AG04449 (cell line): ENCODE measurements at regions not wholly inside any gene's neighbourhood (a gene's known extent, or its start where the extent isn't known, plus 50 kb on each side); places are given as distances from the start of the nearest gene placed in this dataset.

Experiments
- CTCF ChIA-PET: fragments of 350-600 bp; formaldehyde crosslinking; extraction: SDS; loops from one replicate; lab custom pipeline; 2021; ENCODE audit warnings: antibody characterized with exemption; lab: Yijun Ruan, JAX
- POLR2A ChIA-PET: fragments of 400-600, 350-600 bp; formaldehyde crosslinking; extraction: SDS; loops from one replicate; lab custom pipeline; 2020; ENCODE audit warnings: antibody characterized with exemption, inconsistent platforms; lab: Yijun Ruan, JAX
- DNase-seq: peaks from one replicate; pipeline ENCODE4 v3.0.0-alpha.2; 2010; ENCODE audit warnings: low read depth, low spot score
- H3K4me3 ChIP-seq: 2 replicates; pipeline ENCODE4 v1.5.1; 2011; ENCODE audit warnings: low read depth, mild to moderate bottlenecking, control low read depth, low read length
- TF ChIP-seq, protein P1 (sequence below): IDR thresholded peaks from one replicate; pipeline ENCODE4 v1.5.1; 2011; ENCODE audit warnings: mild to moderate bottlenecking, moderate library complexity, low read length, control low read depth, inconsistent platforms; ENCODE audit not compliant: insufficient read depth; ENCODE audit errors: missing control alignments

GRCh38 chr17:55652114-55652823, 70.4 kb downstream of the TMEM100 start:
- ChIA-PET CTCF (interaction anchor here (0.7 kb wide), 1 partner anchor 126 kb away, joined by 3 read pairs; no protein-coding TSS in a partner anchor), POLR2A (no interaction called here)
- TF ChIP-seq, protein P1, sequence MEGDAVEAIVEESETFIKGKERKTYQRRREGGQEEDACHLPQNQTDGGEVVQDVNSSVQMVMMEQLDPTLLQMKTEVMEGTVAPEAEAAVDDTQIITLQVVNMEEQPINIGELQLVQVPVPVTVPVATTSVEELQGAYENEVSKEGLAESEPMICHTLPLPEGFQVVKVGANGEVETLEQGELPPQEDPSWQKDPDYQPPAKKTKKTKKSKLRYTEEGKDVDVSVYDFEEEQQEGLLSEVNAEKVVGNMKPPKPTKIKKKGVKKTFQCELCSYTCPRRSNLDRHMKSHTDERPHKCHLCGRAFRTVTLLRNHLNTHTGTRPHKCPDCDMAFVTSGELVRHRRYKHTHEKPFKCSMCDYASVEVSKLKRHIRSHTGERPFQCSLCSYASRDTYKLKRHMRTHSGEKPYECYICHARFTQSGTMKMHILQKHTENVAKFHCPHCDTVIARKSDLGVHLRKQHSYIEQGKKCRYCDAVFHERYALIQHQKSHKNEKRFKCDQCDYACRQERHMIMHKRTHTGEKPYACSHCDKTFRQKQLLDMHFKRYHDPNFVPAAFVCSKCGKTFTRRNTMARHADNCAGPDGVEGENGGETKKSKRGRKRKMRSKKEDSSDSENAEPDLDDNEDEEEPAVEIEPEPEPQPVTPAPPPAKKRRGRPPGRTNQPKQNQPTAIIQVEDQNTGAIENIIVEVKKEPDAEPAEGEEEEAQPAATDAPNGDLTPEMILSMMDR = no peak
- H3K4me3 ChIP-seq = no peak overlapping the region
- no peak for DNase-seq

DNA sequence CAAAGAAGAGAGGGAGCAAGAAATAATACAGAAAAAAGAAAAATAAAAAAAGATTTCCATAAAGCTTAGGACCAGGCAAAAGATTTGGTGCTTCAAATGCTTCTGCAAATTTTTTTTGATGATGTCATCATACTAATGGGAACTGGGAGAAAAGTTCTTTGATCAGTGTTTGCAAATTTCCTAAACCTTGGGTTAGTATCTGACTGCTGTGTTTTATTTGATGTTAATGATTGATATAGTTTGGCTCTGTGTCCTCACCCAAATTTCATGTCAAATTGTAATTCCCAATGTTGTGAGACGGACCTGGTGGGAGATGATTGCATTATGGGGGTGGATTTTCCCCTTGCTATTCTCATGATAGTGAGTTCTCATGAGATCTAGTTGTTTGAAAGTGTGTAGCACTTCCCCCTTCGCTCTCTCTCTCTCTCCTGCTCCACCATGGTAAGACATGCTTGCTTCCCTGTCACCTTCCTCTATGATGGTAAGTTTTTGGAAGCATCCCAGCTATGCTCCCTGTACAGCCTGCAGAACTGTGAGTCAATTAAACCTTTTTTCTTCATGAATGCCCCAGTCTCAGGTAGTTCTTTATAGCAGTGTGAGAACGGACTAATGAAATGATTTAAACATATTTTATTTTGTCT, 72.6 kb downstream of the TMEM100 start:
- no peak overlapping the region for H3K4me3 ChIP-seq
- DNase-seq = no peak
- ChIA-PET CTCF (interaction anchor here (1.0 kb wide), 1 partner anchor 124 kb away, joined by 6 read pairs; no protein-coding TSS in a partner anchor), POLR2A (no interaction called here)
- TF ChIP-seq, protein P1 = no peak

DNA sequence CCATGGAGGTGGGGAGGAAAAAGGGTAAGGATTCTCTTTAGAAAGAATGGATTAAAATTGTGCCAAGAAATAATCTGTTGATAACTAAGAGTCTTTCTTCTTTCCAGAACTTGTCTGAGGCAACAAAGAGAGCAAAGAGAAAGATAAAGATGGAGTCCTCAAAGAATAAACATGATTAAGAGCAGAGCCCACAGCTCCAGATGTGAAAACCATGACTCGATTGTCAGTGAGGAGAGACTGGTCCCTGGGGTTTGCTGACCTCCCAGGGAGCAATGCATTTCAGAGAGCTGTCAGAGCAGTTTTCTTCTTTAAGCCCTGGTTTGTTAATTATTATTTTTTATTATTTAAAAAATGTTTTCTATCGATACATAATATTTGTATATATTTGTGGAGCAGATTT, 74.6 kb downstream of the TMEM100 start:
- ChIA-PET CTCF (interaction anchor here (1.0 to 3.7 kb wide), 5 partner anchors 13 to 134 kb away, joined by 3 to 16 read pairs (median 3); no protein-coding TSS in a partner anchor), POLR2A (no interaction called here)
- H3K4me3 ChIP-seq = no peak overlapping the region
- TF ChIP-seq, protein P1 = no peak
- DNase-seq = no peak

DNA sequence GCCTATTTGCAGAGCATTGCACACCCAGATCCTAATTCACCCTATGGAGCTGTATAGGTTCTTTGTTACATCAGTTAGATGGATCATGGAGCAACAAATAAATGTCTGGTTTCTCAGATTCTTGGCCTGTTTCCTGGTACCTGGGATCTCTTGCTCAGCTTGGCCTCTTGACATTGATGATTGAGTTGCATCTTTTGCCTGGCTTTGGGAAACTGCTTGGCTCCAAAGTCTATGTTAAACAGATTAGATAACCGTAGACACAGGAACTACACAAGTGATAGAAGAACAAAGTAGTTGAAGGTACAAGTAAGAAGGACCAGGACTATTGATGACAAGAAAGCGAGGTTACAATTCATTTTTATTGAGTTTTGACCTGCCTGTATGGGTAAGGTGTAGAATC, 77.3 kb downstream of the TMEM100 start:
- no peak overlapping the region for H3K4me3 ChIP-seq
- CTCF ChIA-PET = interaction anchor here (1.7 to 2.0 kb wide), 2 partner anchors 43 to 119 kb away, joined by 4 to 7 read pairs; no protein-coding TSS in a partner anchor
- DNase-seq = no peak

DNA sequence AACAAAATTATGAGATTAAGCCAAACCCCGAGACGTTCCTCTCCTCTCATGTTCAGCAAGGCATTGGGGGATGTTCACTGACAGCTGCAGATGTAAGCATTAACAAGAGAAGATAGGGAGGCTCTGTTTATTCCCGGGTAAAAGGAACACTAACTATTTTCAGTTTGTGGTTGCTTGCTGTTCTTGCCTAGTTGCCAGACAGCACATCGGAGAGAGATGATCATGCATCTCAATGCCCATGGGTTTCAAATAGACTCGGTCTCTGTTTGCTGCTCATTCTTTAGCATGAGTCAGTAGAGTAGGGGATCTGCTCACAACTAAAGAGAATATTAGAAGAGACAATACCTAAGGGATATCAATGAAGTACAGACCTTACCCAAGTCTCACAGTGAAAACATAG, 78.3 kb downstream of the TMEM100 start:
- DNase-seq = no peak
- TF ChIP-seq, protein P1 = no peak
- ChIA-PET CTCF (interaction anchor here (1.7 to 2.0 kb wide), 2 partner anchors 42 to 118 kb away, joined by 4 to 7 read pairs; no protein-coding TSS in a partner anchor), POLR2A (no interaction called here)
- H3K4me3 ChIP-seq = no peak overlapping the region

More for the DNA sequence above, 77.3 kb downstream of the TMEM100 start:
- POLR2A ChIA-PET = no interaction called here
- TF ChIP-seq, protein P1 = no peak

DNA sequence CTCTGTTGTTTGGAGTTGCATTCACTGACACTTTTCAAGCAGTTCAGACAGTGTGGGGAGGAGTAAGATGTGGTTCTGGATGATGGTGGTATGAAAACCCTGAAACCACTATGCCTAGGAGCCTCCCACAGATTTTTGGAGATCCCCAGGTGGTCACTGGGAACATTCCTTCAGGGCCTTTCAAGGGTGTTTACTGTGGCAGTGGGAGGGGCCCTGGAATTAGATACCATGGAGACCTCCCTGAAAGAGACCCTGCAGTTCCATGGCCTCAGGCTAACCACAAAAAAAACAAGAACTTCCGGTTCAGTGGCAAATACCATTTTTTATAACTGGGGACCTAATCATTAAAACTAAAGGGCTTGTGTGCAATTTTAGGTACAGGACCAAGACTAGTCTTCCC, 79.9 kb downstream of the TMEM100 start:
- ChIA-PET CTCF (interaction anchor here (1.0 to 2.4 kb wide), 5 partner anchors 18 to 128 kb away, joined by 3 to 14 read pairs (median 9); no protein-coding TSS in a partner anchor), POLR2A (no interaction called here)
- H3K4me3 ChIP-seq = no peak overlapping the region
- DNase-seq = no peak
- TF ChIP-seq, protein P1 = no peak
